PC-3 (cell line): ENCODE measurements at regions not wholly inside any gene's neighbourhood (a gene's known extent, or its start where the extent isn't known, plus 50 kb on each side); places are given as distances from the start of the nearest gene placed in this dataset.
"Not testable (repeated sequence)": the region's sequence is repeated elsewhere in the genome, so short reads cannot be mapped to it uniquely, and the experiment has no call there.

Experiments
- ATAC-seq: fragments of 200-7000 bp; cut with Tn5 transposase; 2 replicates; pipeline ENCODE4 v1.9.1; 2020; ENCODE audit warnings: mild to moderate bottlenecking, moderate library complexity
- BruUV-seq: library from RNA; stranded (reverse); fragments of 400-500 nt; replicated peaks from 2 replicates; lab custom pipeline; 2021; lab: Mats Ljungman, UMichigan
- CTCF ChIA-PET: fragments of 300-600 bp; sonication (Branson Sonifier 250); formaldehyde crosslinking; loops from one replicate; lab custom pipeline; 2022; ENCODE audit warnings: antibody characterized with exemption; lab: Charles Lee
- POLR2A ChIA-PET: fragments of 300-600 bp; sonication (Branson Sonifier 250); formaldehyde crosslinking; loops from one replicate; lab custom pipeline; 2022; ENCODE audit warnings: antibody characterized with exemption; ENCODE audit not compliant: unreplicated experiment; lab: Charles Lee
- DNase-seq: peaks from one replicate; pipeline ENCODE4 v3.0.0-alpha.2; 2015
- H2AFZ ChIP-seq: fragments of 300-600 bp; sonication (generic); 2 replicates; pipeline ENCODE4 v1.6.0; 2016; ENCODE audit warnings: antibody characterized with exemption, low read length
- H3F3A ChIP-seq: fragments of 300-600 bp; sonication (generic); one replicate; pipeline ENCODE4 v1.6.0; 2017; ENCODE audit warnings: antibody characterized with exemption, low read length, control low read depth, mild to moderate bottlenecking; ENCODE audit not compliant: unreplicated experiment
- H3K27ac ChIP-seq: fragments of 300-600 bp; sonication (generic); 2 replicates; pipeline ENCODE4 v1.5.1; 2016; ENCODE audit warnings: mild to moderate bottlenecking, low read length
- H3K27me3 ChIP-seq: fragments of 300-600 bp; sonication (generic); 2 replicates; pipeline ENCODE4 v1.6.1; 2016; ENCODE audit warnings: low read length, mixed read lengths
- H3K36me3 ChIP-seq: fragments of 300-600 bp; sonication (generic); 2 replicates; pipeline ENCODE4 v1.6.1; 2016; ENCODE audit warnings: low read depth, mixed run types, low read length, mixed read lengths
- H3K4me1 ChIP-seq: fragments of 300-600 bp; sonication (generic); 2 replicates; pipeline ENCODE4 v1.5.1; 2016; ENCODE audit warnings: low read length; ENCODE audit not compliant: insufficient read depth
- H3K4me2 ChIP-seq: fragments of 300-600 bp; sonication (generic); 2 replicates; pipeline ENCODE4 v1.6.0; 2016; ENCODE audit warnings: low read length
- H3K4me3 ChIP-seq: fragments of 300-600 bp; sonication (generic); 2 replicates; pipeline ENCODE4 v1.5.1; 2016; ENCODE audit warnings: mild to moderate bottlenecking, low read length, mixed read lengths
- H3K79me2 ChIP-seq: fragments of 300-600 bp; sonication (generic); 2 replicates; pipeline ENCODE4 v1.6.1; 2017; ENCODE audit warnings: low read length, mixed read lengths
- H3K9ac ChIP-seq: fragments of 300-600 bp; sonication (generic); 2 replicates; pipeline ENCODE4 v1.6.0; 2016; ENCODE audit warnings: mild to moderate bottlenecking, low read length
- H3K9me2 ChIP-seq: fragments of 300-600 bp; sonication (generic); replicated peaks from 2 replicates; pipeline ENCODE4 v1.6.1; 2016; ENCODE audit warnings: mixed run types, low read length, mixed read lengths
- H3K9me3 ChIP-seq: fragments of 300-600 bp; sonication (generic); 2 replicates; pipeline ENCODE4 v1.6.1; 2016; ENCODE audit warnings: low read length, mixed read lengths
- H4K20me1 ChIP-seq: fragments of 300-600 bp; sonication (generic); 2 replicates; pipeline ENCODE4 v1.6.1; 2016; ENCODE audit warnings: low read length, mixed read lengths
- EZH2 ChIP-seq: fragments of 300-600 bp; sonication (generic); IDR thresholded peaks from one replicate; pipeline ENCODE4 v1.6.1; 2017; ENCODE audit warnings: antibody characterized with exemption, mild to moderate bottlenecking, low read length; ENCODE audit not compliant: unreplicated experiment
- EZH2phosphoT487 ChIP-seq: fragments of 300-600 bp; sonication (generic); IDR thresholded peaks from 2 replicates; pipeline ENCODE4 v1.6.1; 2018; ENCODE audit warnings: mild to moderate bottlenecking, antibody characterized with exemption, low read length, borderline replicate concordance
- intact Hi-C: fragments of 100-400 bp; cut with micrococcal nuclease; formaldehyde crosslinking; loops from 2 replicates; pipeline ENCODE4 v1.9.0; 2023
- TF ChIP-seq, protein P1 (sequence below): fragments of 300-600 bp; sonication (generic); conservative IDR thresholded peaks from 2 replicates; pipeline ENCODE4 v1.5.1; 2017; ENCODE audit warnings: antibody characterized with exemption, low read depth, mild to moderate bottlenecking, low read length

DNA sequence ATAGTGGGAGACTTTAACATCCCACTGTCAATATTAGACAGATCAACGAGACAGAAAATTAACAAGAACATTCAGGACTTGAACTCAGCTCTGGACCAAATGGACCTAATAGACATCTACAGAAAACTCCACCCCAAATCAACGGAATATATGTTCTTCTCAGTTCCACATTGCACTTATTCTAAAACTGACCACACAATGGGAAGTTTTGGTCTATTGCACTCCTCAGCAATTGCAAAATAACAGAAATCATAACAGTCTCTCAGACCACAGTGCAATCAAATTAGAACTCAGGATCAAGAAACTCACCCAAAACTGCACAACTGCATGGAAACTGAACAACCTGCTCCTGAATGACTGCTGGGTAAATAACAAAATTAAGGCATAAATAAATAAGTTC is 449.9 kb upstream of the FANCL start:
- CTCF ChIA-PET, H3K4me2 ChIP-seq, H4K20me1 ChIP-seq, intact Hi-C loops, H3K9ac ChIP-seq, POLR2A ChIA-PET, H2AFZ ChIP-seq, H3F3A ChIP-seq, H3K4me3 ChIP-seq, BruUV-seq, H3K79me2 ChIP-seq, H3K9me2 ChIP-seq, H3K27ac ChIP-seq, H3K9me3 ChIP-seq, H3K27me3 ChIP-seq, H3K36me3 ChIP-seq, H3K4me1 ChIP-seq, DNase-seq, ATAC-seq: not testable (repeated sequence)

DNA sequence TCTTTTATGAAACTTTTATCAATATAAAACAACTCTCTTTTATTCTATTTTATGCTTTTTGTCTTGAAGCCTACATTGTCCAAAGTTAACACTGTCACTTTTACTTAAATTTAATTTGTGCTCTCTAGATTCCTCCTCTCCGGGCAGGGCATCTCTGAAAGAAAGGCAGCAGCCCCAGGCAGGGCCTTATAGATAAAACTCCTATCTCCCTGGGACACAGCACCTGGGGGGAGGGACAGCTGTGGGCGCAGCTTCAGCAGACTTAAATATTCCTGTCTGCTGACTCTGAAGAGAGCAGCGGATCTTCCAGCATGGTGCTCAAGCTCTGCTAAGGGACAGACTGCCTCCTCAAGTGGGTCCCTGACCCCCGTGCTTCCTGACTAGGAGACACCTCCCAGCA is 447.7 kb upstream of the FANCL start:
- Histone ChIP-seq H3K9me2 (no peaks in the 10 kb centered on the region), H3K27ac (no peak overlapping the region), H3K9me3 (no peaks in the 10 kb centered on the region), H2AFZ (no peak overlapping the region), H3K36me3 (no peaks in the 10 kb centered on the region), H3K4me2 (no peak overlapping the region), H3K79me2 (no peaks in the 10 kb centered on the region), H3K9ac (no peak overlapping the region), H3K4me3 (no peak overlapping the region), H4K20me1 (no peaks in the 10 kb centered on the region), H3F3A (no peaks in the 10 kb centered on the region), H3K4me1 (no peaks in the 10 kb centered on the region), H3K27me3 (no peaks in the 10 kb centered on the region; the same call in none of the 2 replicates)
- ChIA-PET CTCF (no interaction called here), POLR2A (no interaction called here)
- intact Hi-C loops = no loop called here
- ATAC-seq = no peak
- DNase-seq = no peak
- TF ChIP-seq EZH2phosphoT487 = no peak
- TF ChIP-seq, protein P1, sequence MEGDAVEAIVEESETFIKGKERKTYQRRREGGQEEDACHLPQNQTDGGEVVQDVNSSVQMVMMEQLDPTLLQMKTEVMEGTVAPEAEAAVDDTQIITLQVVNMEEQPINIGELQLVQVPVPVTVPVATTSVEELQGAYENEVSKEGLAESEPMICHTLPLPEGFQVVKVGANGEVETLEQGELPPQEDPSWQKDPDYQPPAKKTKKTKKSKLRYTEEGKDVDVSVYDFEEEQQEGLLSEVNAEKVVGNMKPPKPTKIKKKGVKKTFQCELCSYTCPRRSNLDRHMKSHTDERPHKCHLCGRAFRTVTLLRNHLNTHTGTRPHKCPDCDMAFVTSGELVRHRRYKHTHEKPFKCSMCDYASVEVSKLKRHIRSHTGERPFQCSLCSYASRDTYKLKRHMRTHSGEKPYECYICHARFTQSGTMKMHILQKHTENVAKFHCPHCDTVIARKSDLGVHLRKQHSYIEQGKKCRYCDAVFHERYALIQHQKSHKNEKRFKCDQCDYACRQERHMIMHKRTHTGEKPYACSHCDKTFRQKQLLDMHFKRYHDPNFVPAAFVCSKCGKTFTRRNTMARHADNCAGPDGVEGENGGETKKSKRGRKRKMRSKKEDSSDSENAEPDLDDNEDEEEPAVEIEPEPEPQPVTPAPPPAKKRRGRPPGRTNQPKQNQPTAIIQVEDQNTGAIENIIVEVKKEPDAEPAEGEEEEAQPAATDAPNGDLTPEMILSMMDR = no peak
- TF ChIP-seq EZH2 = no peak
- BruUV-seq = no TSS peak

DNA sequence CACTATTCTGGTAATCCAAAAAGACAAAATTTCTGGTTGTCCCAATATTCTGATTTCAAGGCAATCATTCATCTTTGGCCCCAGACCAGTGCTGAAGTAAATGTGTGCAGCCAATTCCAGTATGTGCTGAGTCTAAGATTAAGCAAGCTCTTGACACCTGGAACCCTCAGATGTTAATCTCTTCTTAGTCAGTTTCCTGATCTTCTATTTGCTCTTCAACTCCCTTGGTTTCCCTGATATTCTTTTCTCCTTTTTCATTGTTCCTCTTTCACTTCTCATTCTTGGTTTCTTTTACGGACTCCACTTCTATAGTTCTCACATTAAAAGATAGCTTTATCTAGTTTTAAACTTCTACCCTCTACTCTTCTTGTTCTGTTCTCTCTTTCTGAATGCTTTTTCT is 445.7 kb upstream of the FANCL start:
- Histone ChIP-seq H3K9me3 (no peaks in the 10 kb centered on the region), H3K79me2 (no peaks in the 10 kb centered on the region), H2AFZ (no peak overlapping the region), H4K20me1 (no peaks in the 10 kb centered on the region), H3K9ac (no peak overlapping the region), H3K9me2 (no peaks in the 10 kb centered on the region), H3K4me3 (no peak overlapping the region), H3K36me3 (no peaks in the 10 kb centered on the region), H3K4me1 (no peaks in the 10 kb centered on the region), H3F3A (no peaks in the 10 kb centered on the region), H3K27me3 (no peaks in the 10 kb centered on the region; the same call in none of the 2 replicates), H3K4me2 (no peak overlapping the region), H3K27ac (no peak overlapping the region)
- intact Hi-C loops = no loop called here
- no peak for ATAC-seq
- BruUV-seq = no TSS peak
- CTCF ChIA-PET = no interaction called here
- TF ChIP-seq EZH2 = no peak
- no peak for TF ChIP-seq EZH2phosphoT487
- TF ChIP-seq, protein P1 = no peak
- DNase-seq = no peak
- POLR2A ChIA-PET = interaction anchor here (0.7 kb wide), 1 partner anchor 31 kb away, joined by 4 read pairs; no protein-coding TSS in a partner anchor
